ENCODE measurements at regions not wholly inside any gene's neighbourhood (a gene's known extent, or its start where the extent isn't known, plus 50 kb on each side); places are given as distances from the start of the nearest gene placed in this dataset.

- TF ChIP-seq MAX (IDR thresholded peaks at IDR 0.05; ENCODE audit: low read depth, low read length), result no peak
- no peak for TF ChIP-seq POLR2A (IDR thresholded peaks at IDR 0.05; ENCODE audit: extremely low read depth, insufficient read length)
- no peak for TF ChIP-seq CTCF (IDR thresholded peaks at IDR 0.05; ENCODE audit: low read depth, low read length)
- TF ChIP-seq MYC (IDR thresholded peaks at IDR 0.05; ENCODE audit: low read depth, low read length), result no peak
Measured at GRCh38 chr21:27719226-27719625, 752.3 kb upstream of the ADAMTS5 start.

Measured in NB4 (cell line).